ENCODE measurements at regions not wholly inside any gene's neighbourhood (a gene's known extent, or its start where the extent isn't known, plus 50 kb on each side); places are given as distances from the start of the nearest gene placed in this dataset.

DNA sequence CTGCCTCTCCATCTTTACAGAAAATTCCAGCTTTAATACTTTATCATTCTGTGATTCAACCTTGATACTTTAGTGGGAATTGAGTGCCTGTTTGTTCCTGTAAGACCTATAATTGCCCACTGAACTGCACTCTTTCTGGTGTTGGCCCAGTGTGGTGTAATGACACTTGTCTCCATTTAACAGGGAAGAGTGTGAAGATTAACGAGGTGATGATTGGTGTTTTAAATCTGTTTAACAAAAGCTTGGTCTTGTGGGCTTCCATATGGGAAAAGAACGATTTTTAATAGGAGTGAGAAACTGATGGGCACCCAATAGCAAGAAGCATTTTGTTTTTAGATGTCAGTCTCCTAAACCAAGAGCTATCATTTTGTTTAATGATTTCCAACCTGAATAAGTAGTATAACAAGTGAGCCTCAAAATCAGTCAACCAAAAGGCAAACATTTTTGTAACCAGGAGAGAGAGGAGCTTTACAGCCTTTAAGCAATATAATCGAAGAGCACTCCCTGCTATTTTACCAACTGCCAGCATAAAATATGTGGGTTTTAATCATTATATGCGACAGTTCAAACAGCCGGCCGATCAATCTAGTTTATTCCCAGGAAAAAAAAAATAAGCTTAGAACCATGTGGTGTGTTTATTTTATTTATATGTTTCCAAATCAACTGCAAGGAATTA, 50.2 kb downstream of the SUPT20HL1 start:
- Histone ChIP-seq H3K4me3 (ENCODE audit: control insufficient read depth in 1 of 7, extremely low read depth in 1 of 7, insufficient read depth in 4 of 7, low read depth in 2 of 7, low read length in 6 of 7) (no peak overlapping the region), H3K27ac (ENCODE audit: insufficient read depth in 1 of 2, low read depth in 1 of 2, low read length in 2 of 2, poor library complexity in 1 of 2, severe bottlenecking in 2 of 2) (no peak overlapping the region), H3K36me3 (ENCODE audit: control insufficient read depth in 4 of 4, insufficient read depth in 4 of 4, low read length in 3 of 4) (no peaks in the 10 kb centered on the region), H3K9me3 (ENCODE audit: control extremely low read depth in 1 of 5, control insufficient read depth in 4 of 5, insufficient read depth in 2 of 5, low read depth in 1 of 5, low read length in 4 of 5) (peaks cover 0 to 4% (median 0%) of the 10 kb centered on the region in 5 experiments), H3K27me3 (replicated peaks in 2 of 5; ENCODE audit: control insufficient read depth in 4 of 5, insufficient read depth in 5 of 5, low read length in 4 of 5) (peaks cover 0 to 4% (median 0%) of the 10 kb centered on the region in 5 experiments), H3K4me1 (ENCODE audit: control extremely low read depth in 1 of 4, control insufficient read depth in 4 of 4, insufficient read depth in 4 of 4, low read length in 3 of 4) (no peaks in the 10 kb centered on the region)
- WGBS (ENCODE audit: insufficient coverage), result 88% methylated on average over 1 of the region's 6 CpGs
- CTCF ChIA-PET, result interaction anchor here (1.5 kb wide), 1 partner anchor 11 kb away, joined by 3 read pairs; no protein-coding TSS in a partner anchor
- POLR2A ChIA-PET, result no interaction called here
- no peak for DNase-seq

DNA sequence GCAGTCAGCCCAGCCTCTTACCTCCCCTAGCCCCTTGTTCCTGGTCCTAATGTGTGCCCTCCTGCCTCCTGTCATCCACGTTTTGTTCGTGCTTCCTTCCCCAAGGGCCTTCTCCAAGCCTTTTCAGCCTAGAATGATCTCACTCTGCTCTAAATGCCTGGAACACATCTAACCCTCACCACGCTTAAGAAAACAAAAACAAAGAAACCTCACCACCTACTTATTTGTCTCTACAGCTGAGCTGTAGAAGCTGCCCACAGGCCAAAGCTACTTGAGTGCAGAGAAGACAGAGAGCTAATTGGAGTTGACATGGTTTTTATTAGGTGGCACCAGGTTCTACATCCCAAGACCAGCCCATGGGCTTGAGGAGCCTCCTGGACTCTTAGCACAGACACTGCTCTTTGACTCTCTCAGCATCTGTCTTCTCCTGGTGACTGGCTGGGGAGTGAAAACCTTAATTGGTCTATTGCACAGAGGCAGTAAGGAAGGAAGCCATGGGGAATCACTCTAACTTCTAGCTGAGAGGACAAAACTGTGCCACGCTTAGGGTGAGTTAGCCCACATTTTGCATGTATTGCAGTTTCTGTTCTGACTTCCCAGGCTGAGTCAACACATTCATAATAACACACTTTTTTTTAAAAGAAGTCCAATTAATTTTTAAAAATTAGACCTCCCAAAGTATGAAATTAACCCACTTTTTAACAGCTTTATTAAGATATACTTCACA, 52.3 kb upstream of the PDK3 start:
- no peak overlapping the region for H3K4me3 ChIP-seq (ENCODE audit: control insufficient read depth in 1 of 7, extremely low read depth in 1 of 7, insufficient read depth in 4 of 7, low read depth in 2 of 7, low read length in 6 of 7)
- H3K4me1 ChIP-seq (ENCODE audit: control extremely low read depth in 1 of 4, control insufficient read depth in 4 of 4, insufficient read depth in 4 of 4, low read length in 3 of 4), result no peaks in the 10 kb centered on the region
- H3K9me3 ChIP-seq (ENCODE audit: control extremely low read depth in 1 of 5, control insufficient read depth in 4 of 5, insufficient read depth in 2 of 5, low read depth in 1 of 5, low read length in 4 of 5), result peaks cover 0 to 4% (median 0%) of the 10 kb centered on the region in 5 experiments
- no peaks in the 10 kb centered on the region for H3K36me3 ChIP-seq (ENCODE audit: control insufficient read depth in 4 of 4, insufficient read depth in 4 of 4, low read length in 3 of 4)
- H3K27ac ChIP-seq (ENCODE audit: insufficient read depth in 1 of 2, low read depth in 1 of 2, low read length in 2 of 2, poor library complexity in 1 of 2, severe bottlenecking in 2 of 2), result no peak overlapping the region
- no peak for DNase-seq
- peaks cover 0 to 4% (median 0%) of the 10 kb centered on the region in 5 experiments for H3K27me3 ChIP-seq (replicated peaks in 2 of 5; ENCODE audit: control insufficient read depth in 4 of 5, insufficient read depth in 5 of 5, low read length in 4 of 5)
- CTCF ChIA-PET, result no interaction called here
- WGBS (ENCODE audit: insufficient coverage), result 85% methylated on average over 3 of the region's 4 CpGs
- POLR2A ChIA-PET, result no interaction called here

Data from common myeloid progenitor, CD34-positive (primary cell).